K562 (cell line): ENCODE measurements at regions not wholly inside any gene's neighbourhood (a gene's known extent, or its start where the extent isn't known, plus 50 kb on each side); places are given as distances from the start of the nearest gene placed in this dataset.

Experiments used
- ATAC-seq: fragments of 200-7000 bp; cut with Tn5 transposase; 3 replicates; pipeline ENCODE4 v1.9.1; 2020; ENCODE audit warnings: moderate library complexity
- BruUV-seq: library from RNA; stranded (reverse); fragments of 400-500 nt; replicated peaks from 2 replicates; lab custom pipeline; 2021; lab: Mats Ljungman, UMichigan
- CTCF ChIA-PET: fragments of 300-600 bp; formaldehyde crosslinking; extraction: SDS; loops from one replicate; lab custom pipeline; 2021; ENCODE audit warnings: low intra/inter-chr PET ratio; lab: Yijun Ruan, JAX
- POLR2A ChIA-PET: fragments of 300-600, 350-650 bp; sonication (Branson Sonifier 250); formaldehyde crosslinking; extraction: SDS; loops from one replicate; lab custom pipeline; 2021; ENCODE audit warnings: antibody characterized with exemption, inconsistent platforms; lab: Yijun Ruan, JAX
- DNase-seq, 4 experiments: peaks; one replicate each; pipeline versions ENCODE4 v3.0.0 to v3.0.0-alpha.2; 2011 to 2018; ENCODE audit warnings: low spot score in 3 of 4, mixed read lengths in 3 of 4; ENCODE audit errors: extremely low read depth in 1 of 4
- FAIRE-seq: peaks from 2 replicates; lab custom pipeline; 2011; peaks lifted over from hg19 to GRCh38; lab: Jason Lieb, UNC
- H2AFZ ChIP-seq: 2 replicates; pipeline ENCODE4 v1.6.0; 2011; ENCODE audit warnings: low read depth, low read length, control low read depth, inconsistent platforms
- H3K27ac ChIP-seq: fragments of 200-600 bp; 3 replicates; pipeline ENCODE4 v1.8.0; 2011; ENCODE audit warnings: low read depth, mild to moderate bottlenecking, control low read depth, inconsistent platforms, low read length, moderate library complexity, mixed read lengths; ENCODE audit errors: extremely low read depth
- H3K27me3 ChIP-seq, 2 experiments: fragments of 300-600 bp in 1 of 2; 2 replicates in 1 of 2; 3 replicates in 1 of 2; pipeline versions ENCODE4 v1.6.0 to v1.8.0; 2011; ENCODE audit warnings: inconsistent platforms in 2 of 2, low read length in 2 of 2, mild to moderate bottlenecking in 1 of 2, mixed read lengths in 1 of 2, moderate library complexity in 1 of 2; ENCODE audit not compliant: control insufficient read depth in 2 of 2, insufficient read depth in 2 of 2
- H3K36me3 ChIP-seq: fragments of 300-600 bp; 3 replicates; pipeline ENCODE4 v1.8.0; 2011; ENCODE audit warnings: mild to moderate bottlenecking, low read length, inconsistent platforms; ENCODE audit not compliant: control insufficient read depth, insufficient read depth
- H3K4me1 ChIP-seq, 2 experiments: fragments of 200-600 bp in 1 of 2; replicated peaks in 1 of 2; 2 replicates in 1 of 2; 3 replicates in 1 of 2; pipeline versions ENCODE4 v1.5.1 to v1.8.0; 2011; ENCODE audit warnings: inconsistent platforms in 2 of 2, low read length in 2 of 2, mild to moderate bottlenecking in 1 of 2, mixed read lengths in 1 of 2, moderate library complexity in 1 of 2; ENCODE audit not compliant: control insufficient read depth in 2 of 2, insufficient read depth in 2 of 2
- H3K4me2 ChIP-seq: 2 replicates; pipeline ENCODE4 v1.6.1; 2011; ENCODE audit warnings: low read length, control low read depth, inconsistent platforms, mixed read lengths; ENCODE audit not compliant: insufficient read depth
- H3K4me3 ChIP-seq: fragments of 200-600 bp; sonication (generic), shearing (Covaris generic); 2 replicates; pipeline ENCODE4 v1.5.1; 2016; ENCODE audit warnings: control low read depth, inconsistent platforms
- H3K79me2 ChIP-seq: fragments of 200-600 bp; 3 replicates; pipeline ENCODE4 v1.8.0; 2011; ENCODE audit warnings: low read length, inconsistent platforms; ENCODE audit not compliant: control insufficient read depth, insufficient read depth
- H3K9ac ChIP-seq, 2 experiments: 2 replicates each; pipeline versions ENCODE4 v1.6.0 to v1.6.1; 2011; ENCODE audit warnings: low read depth in 2 of 2, low read length in 2 of 2, control low read depth in 1 of 2, inconsistent platforms in 1 of 2, mild to moderate bottlenecking in 1 of 2, mixed read lengths in 1 of 2; ENCODE audit not compliant: insufficient read depth in 1 of 2
- H3K9me1 ChIP-seq: one replicate; pipeline ENCODE4 v1.6.0; 2011; ENCODE audit warnings: inconsistent platforms, mild to moderate bottlenecking, low read length, moderate library complexity; ENCODE audit not compliant: control insufficient read depth, insufficient read depth
- H3K9me3 ChIP-seq: replicated peaks from 2 replicates; pipeline ENCODE4 v1.5.1; 2011; ENCODE audit warnings: low read depth, low read length, inconsistent platforms; ENCODE audit not compliant: control insufficient read depth, insufficient read depth
- H4K20me1 ChIP-seq: replicated peaks from 2 replicates; pipeline ENCODE4 v1.6.1; 2011; ENCODE audit warnings: low read length, inconsistent platforms, mixed read lengths; ENCODE audit not compliant: control insufficient read depth, insufficient read depth
- DEAF1 ChIP-seq: fragments of 450-650 bp; formaldehyde crosslinking; IDR thresholded peaks from 2 replicates; pipeline ENCODE4 v1.4.0; 2020; ENCODE audit warnings: mild to moderate bottlenecking, moderate library complexity
- EHMT2 ChIP-seq: fragments of 450-650 bp; IDR thresholded peaks from 2 replicates; pipeline ENCODE4 v1.6.1; 2018; ENCODE audit warnings: antibody characterized with exemption
- HMG20A ChIP-seq: fragments of 450-650 bp; formaldehyde crosslinking; conservative IDR thresholded peaks from 2 replicates; pipeline ENCODE4 v1.4.0; 2020; ENCODE audit warnings: mild to moderate bottlenecking, mixed read lengths
- RBM39 ChIP-seq: fragments of 200-400 bp; formaldehyde crosslinking; optimal IDR thresholded peaks from 2 replicates; pipeline ENCODE3; 2018; ENCODE audit warnings: low read depth, low read length
- SMARCE1 ChIP-seq: fragments of 450-650 bp; IDR thresholded peaks from 2 replicates; pipeline ENCODE4 v1.7.1; 2016; ENCODE audit warnings: mild to moderate bottlenecking
- TCFL5 ChIP-seq: fragments of 250-450 bp; sonication (Bioruptor Pico); conservative IDR thresholded peaks from 2 replicates; pipeline ENCODE4 v1.6.1; 2021; ENCODE audit warnings: mild to moderate bottlenecking, moderate library complexity, matching md5 sums
- THRAP3 ChIP-seq: fragments of 450-650 bp; IDR thresholded peaks from 2 replicates; pipeline ENCODE4 v1.6.1; 2016; ENCODE audit warnings: mild to moderate bottlenecking, inconsistent platforms, borderline replicate concordance
- TRIM24 ChIP-seq, 2 experiments: fragments of 450-650 bp; IDR thresholded peaks; 2 replicates each; pipeline ENCODE4 v1.6.1; 2016
- ZC3H11A ChIP-seq: IDR thresholded peaks from 2 replicates; pipeline ENCODE4 v1.6.1; 2012; ENCODE audit warnings: low read depth, low read length, improper control_type of control experiment
- ZC3H4 ChIP-seq: sonication (generic); formaldehyde crosslinking; IDR thresholded peaks from 2 replicates; pipeline ENCODE4 v1.9.0; 2021; ENCODE audit warnings: missing genetic modification reagents, borderline replicate concordance
- ZHX1 ChIP-seq: fragments of 150-350 bp; conservative IDR thresholded peaks from 2 replicates; pipeline ENCODE4 v1.6.1; 2014; ENCODE audit warnings: low read length
- ZNF263 ChIP-seq: sonication (generic); formaldehyde crosslinking; IDR thresholded peaks from 2 replicates; pipeline ENCODE4 v1.8.0; 2022; ENCODE audit warnings: mild to moderate bottlenecking, missing genetic modification reagents, borderline replicate concordance
- ZNF3 ChIP-seq: fragments of 250-450 bp; sonication (Bioruptor Pico); IDR thresholded peaks from 2 replicates; pipeline ENCODE4 v1.5.0; 2021; ENCODE audit warnings: mild to moderate bottlenecking, moderate library complexity
- WGBS: fragments of 100-300 bp; shearing (Covaris generic); methylation state at CpG from one replicate; pipeline ENCODE4 v1.1.6; 2016; ENCODE audit warnings: low coverage, mixed read lengths; ENCODE audit not compliant: insufficient coverage; ENCODE audit errors: missing lambda C conversion rate; 5-methylcytosine and 5-hydroxymethylcytosine counted together
- in situ Hi-C: fragments of 300-500 bp; cut with MboI; formaldehyde crosslinking; loops from 4 replicates; pipeline ENCODE4 v1.15.0; 2018; ENCODE audit warnings: inconsistent platforms, mixed read lengths
- intact Hi-C: fragments of 100-400 bp; cut with micrococcal nuclease; formaldehyde crosslinking; loops from 2 replicates; pipeline ENCODE4 v1.14.2; 2022
- TF ChIP-seq, protein P1 (sequence below): sonication (generic); formaldehyde crosslinking; IDR thresholded peaks from 2 replicates; pipeline ENCODE4 v1.5.0; 2020; ENCODE audit warnings: missing genetic modification reagents
- TF ChIP-seq, protein P2 (sequence below): fragments of 450-650 bp; conservative IDR thresholded peaks from 2 replicates; pipeline ENCODE4 v1.6.1; 2016; ENCODE audit warnings: missing genetic modification characterization, low read depth, mild to moderate bottlenecking, missing compliant biosample characterization, moderate library complexity
- TF ChIP-seq, protein P3 (sequence below): fragments of 250-450 bp; sonication (Bioruptor Pico); IDR thresholded peaks from 2 replicates; pipeline ENCODE4 v1.8.0; 2022; ENCODE audit warnings: moderate library complexity, mild to moderate bottlenecking, inconsistent platforms
- TF ChIP-seq, protein P4 (sequence below): sonication (generic); IDR thresholded peaks from 2 replicates; pipeline ENCODE4 v1.6.1; 2016

DNA sequence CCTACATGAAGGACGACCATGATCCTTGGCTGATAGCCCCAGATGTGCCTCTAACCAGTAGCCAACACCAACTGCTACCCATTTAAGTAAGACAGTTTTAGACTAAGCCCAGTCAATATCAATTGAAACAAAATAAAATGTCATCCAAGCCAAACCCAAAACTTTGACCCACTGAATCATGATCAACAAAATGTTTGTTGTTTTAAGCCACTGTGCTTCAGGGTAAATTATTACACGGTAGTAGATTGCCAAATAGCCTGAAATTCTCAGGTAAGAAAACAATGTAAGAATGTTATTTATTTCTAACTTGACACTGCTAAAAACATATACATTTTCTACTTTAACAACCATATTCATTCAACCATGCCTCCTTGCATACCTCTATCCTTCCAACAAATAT lies 105.5 kb upstream of the PAPPA start:
- H3K9me3 ChIP-seq, result no peaks in the 10 kb centered on the region; the same call in 1 of the 2 replicates
- no peak overlapping the region for H2AFZ ChIP-seq
- intact Hi-C loops (no loop called here), in situ Hi-C loops (no loop called here)
- TF ChIP-seq ZC3H4 (no peak), ZNF263 (no peak), RBM39 (no peak), HMG20A (no peak), DEAF1 (CRISPR knock-in tag) (no peak), ZNF3 (CRISPR knock-in tag) (no peak), ZHX1 (no peak), TCFL5 (CRISPR knock-in tag) (no peak), SMARCE1 (no peak), TRIM24 (IDR thresholded peaks at IDR 0.05) (no peak), THRAP3 (no peak), ZC3H11A (no peak), EHMT2 (no peak)
- TF ChIP-seq, protein P1, sequence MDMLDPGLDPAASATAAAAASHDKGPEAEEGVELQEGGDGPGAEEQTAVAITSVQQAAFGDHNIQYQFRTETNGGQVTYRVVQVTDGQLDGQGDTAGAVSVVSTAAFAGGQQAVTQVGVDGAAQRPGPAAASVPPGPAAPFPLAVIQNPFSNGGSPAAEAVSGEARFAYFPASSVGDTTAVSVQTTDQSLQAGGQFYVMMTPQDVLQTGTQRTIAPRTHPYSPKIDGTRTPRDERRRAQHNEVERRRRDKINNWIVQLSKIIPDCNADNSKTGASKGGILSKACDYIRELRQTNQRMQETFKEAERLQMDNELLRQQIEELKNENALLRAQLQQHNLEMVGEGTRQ, result no peak
- TF ChIP-seq, protein P2, sequence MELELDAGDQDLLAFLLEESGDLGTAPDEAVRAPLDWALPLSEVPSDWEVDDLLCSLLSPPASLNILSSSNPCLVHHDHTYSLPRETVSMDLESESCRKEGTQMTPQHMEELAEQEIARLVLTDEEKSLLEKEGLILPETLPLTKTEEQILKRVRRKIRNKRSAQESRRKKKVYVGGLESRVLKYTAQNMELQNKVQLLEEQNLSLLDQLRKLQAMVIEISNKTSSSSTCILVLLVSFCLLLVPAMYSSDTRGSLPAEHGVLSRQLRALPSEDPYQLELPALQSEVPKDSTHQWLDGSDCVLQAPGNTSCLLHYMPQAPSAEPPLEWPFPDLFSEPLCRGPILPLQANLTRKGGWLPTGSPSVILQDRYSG (tag), result no peak
- TF ChIP-seq, protein P3, sequence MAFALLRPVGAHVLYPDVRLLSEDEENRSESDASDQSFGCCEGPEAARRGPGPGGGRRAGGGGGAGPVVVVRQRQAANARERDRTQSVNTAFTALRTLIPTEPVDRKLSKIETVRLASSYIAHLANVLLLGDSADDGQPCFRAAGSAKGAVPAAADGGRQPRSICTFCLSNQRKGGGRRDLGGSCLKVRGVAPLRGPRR (CRISPR knock-in tag), result no peak
- TF ChIP-seq, protein P4, sequence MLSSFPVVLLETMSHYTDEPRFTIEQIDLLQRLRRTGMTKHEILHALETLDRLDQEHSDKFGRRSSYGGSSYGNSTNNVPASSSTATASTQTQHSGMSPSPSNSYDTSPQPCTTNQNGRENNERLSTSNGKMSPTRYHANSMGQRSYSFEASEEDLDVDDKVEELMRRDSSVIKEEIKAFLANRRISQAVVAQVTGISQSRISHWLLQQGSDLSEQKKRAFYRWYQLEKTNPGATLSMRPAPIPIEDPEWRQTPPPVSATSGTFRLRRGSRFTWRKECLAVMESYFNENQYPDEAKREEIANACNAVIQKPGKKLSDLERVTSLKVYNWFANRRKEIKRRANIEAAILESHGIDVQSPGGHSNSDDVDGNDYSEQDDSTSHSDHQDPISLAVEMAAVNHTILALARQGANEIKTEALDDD, result no peak
- H3K79me2 ChIP-seq, result no peaks in the 10 kb centered on the region
- H3K9me1 ChIP-seq, result no peaks in the 10 kb centered on the region
- WGBS, result 0% methylated on average over 2 of the region's 2 CpGs
- ATAC-seq (no peak), FAIRE-seq (no peak), DNase-seq (no peak)
- H3K27ac ChIP-seq, result no peak overlapping the region
- no peaks in the 10 kb centered on the region for H3K27me3 ChIP-seq
- H3K4me3 ChIP-seq, result no peak overlapping the region
- BruUV-seq, result no TSS peak
- no peaks in the 10 kb centered on the region for H3K36me3 ChIP-seq
- no peaks in the 10 kb centered on the region for H4K20me1 ChIP-seq
- ChIA-PET CTCF (no interaction called here), POLR2A (no interaction called here)
- H3K9ac ChIP-seq, result no peak overlapping the region
- H3K4me1 ChIP-seq, result no peaks in the 10 kb centered on the region
- no peak overlapping the region for H3K4me2 ChIP-seq
